ENCODE measurements at regions not wholly inside any gene's neighbourhood (a gene's known extent, or its start where the extent isn't known, plus 50 kb on each side); places are given as distances from the start of the nearest gene placed in this dataset.

DNA sequence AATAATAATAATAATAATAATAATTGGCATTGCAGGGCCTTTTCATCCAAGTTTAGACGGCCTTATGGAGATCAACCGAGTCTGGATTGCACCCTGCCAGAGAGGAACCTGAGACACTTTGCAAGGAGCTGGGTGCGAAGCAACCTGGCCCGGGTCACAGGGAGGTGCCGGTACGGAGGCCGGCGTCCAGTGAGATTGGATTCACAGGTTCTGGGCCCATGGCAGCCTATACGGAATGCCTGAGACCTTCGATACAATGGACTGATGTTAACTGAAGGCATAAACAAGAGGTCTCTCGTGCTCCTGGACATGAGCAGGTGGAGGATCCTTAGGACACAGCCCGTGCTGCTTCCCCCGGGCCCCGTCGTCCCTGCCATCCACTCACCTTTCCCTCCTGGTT lies 416.5 kb upstream of the SALL3 start:
- DNase-seq (ENCODE audit: low read depth, low spot score): no peak
- TF ChIP-seq CTCF (IDR thresholded peaks at IDR 0.05; ENCODE audit: low read depth, low read length): no peak
- in situ Hi-C loops (cut with HindIII; ENCODE audit: low sequenced_read_pairs): no loop called here

GRCh38 chr18:78564030-78564429 lies 415.6 kb upstream of the SALL3 start:
- DNase-seq (ENCODE audit: low read depth, low spot score): no peak
- H3K4me3 ChIP-seq (ENCODE audit: low read depth, low read length): no peak overlapping the region
- no peak for TF ChIP-seq CTCF (IDR thresholded peaks at IDR 0.05; ENCODE audit: low read depth, low read length)
- in situ Hi-C loops (cut with HindIII; ENCODE audit: low sequenced_read_pairs): no loop called here

More for the DNA sequence above, 416.5 kb upstream of the SALL3 start:
- H3K4me3 ChIP-seq (ENCODE audit: low read depth, low read length): no peak overlapping the region

DNA sequence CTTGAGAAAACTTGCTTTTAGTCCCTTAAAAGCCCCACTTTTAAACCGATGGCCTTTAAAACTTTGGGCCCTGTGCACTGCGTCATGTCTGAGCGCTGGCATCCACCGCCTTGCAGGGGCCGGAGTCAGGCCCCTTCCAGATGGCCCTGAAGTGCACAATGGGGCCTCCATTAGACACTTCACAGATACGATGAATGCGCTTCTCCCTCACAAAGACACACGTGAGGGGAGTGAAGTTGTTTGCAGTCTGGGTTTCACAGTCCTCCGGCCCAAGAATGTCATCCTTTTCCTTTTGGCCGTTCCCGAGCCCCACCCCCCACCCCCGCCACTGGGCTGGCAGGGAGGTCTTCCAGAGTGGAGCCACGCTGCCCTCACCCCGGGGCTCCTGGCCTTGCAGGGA lies 415.1 kb upstream of the SALL3 start:
- in situ Hi-C loops (cut with HindIII; ENCODE audit: low sequenced_read_pairs): no loop called here
- H3K4me3 ChIP-seq (ENCODE audit: low read depth, low read length): no peak overlapping the region
- DNase-seq (ENCODE audit: low read depth, low spot score): no peak
- no peak for TF ChIP-seq CTCF (IDR thresholded peaks at IDR 0.05; ENCODE audit: low read depth, low read length)

- H3K4me3 ChIP-seq (ENCODE audit: low read depth, low read length): no peak overlapping the region
- no peak for DNase-seq (ENCODE audit: low read depth, low spot score)
- in situ Hi-C loops (cut with HindIII; ENCODE audit: low sequenced_read_pairs): no loop called here
- TF ChIP-seq CTCF (IDR thresholded peaks at IDR 0.05; ENCODE audit: low read depth, low read length): no peak
Observed at GRCh38 chr18:78565240-78565639, 414.4 kb upstream of the SALL3 start.

- no peak for TF ChIP-seq CTCF (IDR thresholded peaks at IDR 0.05; ENCODE audit: low read depth, low read length)
- no peak overlapping the region for H3K4me3 ChIP-seq (ENCODE audit: low read depth, low read length)
- DNase-seq (ENCODE audit: low read depth, low spot score): no peak
- in situ Hi-C loops (cut with HindIII; ENCODE audit: low sequenced_read_pairs): no loop called here
Observed at GRCh38 chr18:78566065-78566464, 413.6 kb upstream of the SALL3 start.

- no peak overlapping the region for H3K4me3 ChIP-seq (ENCODE audit: low read depth, low read length)
- no peak for DNase-seq (ENCODE audit: low read depth, low spot score)
- in situ Hi-C loops (cut with HindIII; ENCODE audit: low sequenced_read_pairs): no loop called here
- TF ChIP-seq CTCF (IDR thresholded peaks at IDR 0.05; ENCODE audit: low read depth, low read length): no peak
Observed at GRCh38 chr18:78566720-78567119, 412.9 kb upstream of the SALL3 start.

Data from astrocyte of the spinal cord (primary cell).